T-helper 17 cell (primary cell): ENCODE measurements at regions not wholly inside any gene's neighbourhood (a gene's known extent, or its start where the extent isn't known, plus 50 kb on each side); places are given as distances from the start of the nearest gene placed in this dataset.

ENCODE experiments used
- ATAC-seq: fragments of 150-1000 bp; cut with Tn5 transposase; 2 replicates; pipeline ENCODE4 v1.10.0; 2021; ENCODE audit warnings: mild to moderate bottlenecking, moderate library complexity
- DNase-seq, 3 donors: peaks; one replicate each; pipeline versions ENCODE4 v3.0.0 to v3.0.0-alpha.2; 2020 to 2021
- H3K9me3 ChIP-seq: one replicate; pipeline ENCODE4 v1.7.0; 2013; ENCODE audit warnings: low read length, mild to moderate bottlenecking; ENCODE audit not compliant: control insufficient read depth, poor library complexity, severe bottlenecking
- H3K27ac Mint-ChIP-seq: one replicate; pipeline ENCODE4 v1.8.0; 2022; ENCODE audit warnings: mild to moderate bottlenecking, moderate library complexity, mixed read lengths
- H3K27me3 Mint-ChIP-seq: one replicate; pipeline ENCODE4 v1.8.0; 2022; ENCODE audit warnings: mixed read lengths
- H3K36me3 Mint-ChIP-seq: one replicate; pipeline ENCODE4 v1.8.0; 2022; ENCODE audit warnings: low read depth, mixed read lengths
- H3K4me1 Mint-ChIP-seq: one replicate; pipeline ENCODE4 v1.8.0; 2022; ENCODE audit warnings: mild to moderate bottlenecking, mixed read lengths
- H3K4me3 Mint-ChIP-seq: one replicate; pipeline ENCODE4 v1.8.0; 2022; ENCODE audit warnings: mild to moderate bottlenecking, moderate library complexity, mixed read lengths

DNA sequence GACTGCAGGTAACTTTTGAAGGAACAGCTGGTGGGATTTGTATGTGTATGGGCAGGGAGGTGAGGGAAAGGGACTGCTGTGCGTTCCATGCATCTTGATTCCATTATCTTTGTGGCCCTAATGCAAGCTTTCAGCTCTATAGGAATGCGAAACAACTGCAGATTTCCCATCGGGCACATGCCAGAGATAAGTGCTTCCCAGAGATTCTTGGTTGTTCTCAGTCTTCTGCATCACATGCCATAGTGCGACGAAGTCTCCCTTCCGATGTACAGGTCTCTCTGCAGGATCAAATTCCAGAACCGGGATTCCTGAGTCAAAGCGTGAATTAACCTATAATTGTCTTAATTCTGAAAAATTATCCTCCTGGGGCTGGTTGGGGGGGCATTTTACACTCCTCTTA lies 72.6 kb upstream of the NSMCE3 start:
- DNase-seq (no peak), ATAC-seq (no peak)
- no peaks in the 10 kb centered on the region for H3K36me3 Mint-ChIP-seq
- no peak overlapping the region for H3K4me3 Mint-ChIP-seq
- H3K27me3 Mint-ChIP-seq, result peaks cover 15% of the 10 kb centered on the region
- H3K27ac Mint-ChIP-seq, result no peak overlapping the region
- H3K9me3 ChIP-seq, result no peaks in the 10 kb centered on the region
- no peaks in the 10 kb centered on the region for H3K4me1 Mint-ChIP-seq

DNA sequence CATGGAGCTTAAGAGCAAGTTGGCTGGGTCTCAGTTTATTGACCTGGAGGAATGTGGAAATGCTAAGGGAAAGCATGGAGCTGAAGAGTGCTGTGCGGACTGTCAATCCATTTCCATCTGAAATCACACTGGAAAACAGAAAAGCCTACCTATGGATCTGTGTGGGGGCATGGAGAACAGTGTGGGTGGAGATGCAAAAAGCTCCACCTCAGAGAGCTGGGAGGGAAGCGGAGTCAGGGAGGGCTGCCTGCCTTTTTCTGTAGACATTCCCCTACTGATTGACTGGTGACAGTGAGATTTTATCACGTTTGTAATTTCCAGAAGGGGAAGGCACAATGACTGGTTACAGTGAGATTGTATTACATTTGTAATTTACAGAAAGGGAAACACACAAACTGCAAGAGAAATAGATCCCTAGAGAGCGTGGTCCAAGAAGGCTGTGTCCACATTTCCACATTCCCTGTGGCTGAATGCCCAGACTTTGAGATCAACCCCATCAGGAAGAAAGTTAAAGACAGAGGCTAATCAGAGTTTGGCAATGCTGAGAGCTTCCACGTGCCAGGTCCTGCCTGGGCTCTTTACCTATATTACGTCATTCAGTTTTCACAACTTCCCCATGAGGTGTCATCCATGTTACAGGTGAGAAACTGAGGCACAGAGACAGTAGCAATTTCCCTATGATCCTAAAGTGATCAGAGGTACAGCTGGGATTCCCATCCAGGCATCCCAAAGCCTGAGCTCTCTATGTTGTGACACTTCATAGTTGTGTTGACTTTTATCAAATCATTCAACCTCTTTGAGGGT lies 67.7 kb upstream of the NSMCE3 start:
- Mint-ChIP-seq H3K27me3 (peaks cover 16% of the 10 kb centered on the region), H3K4me1 (no peaks in the 10 kb centered on the region), H3K36me3 (no peaks in the 10 kb centered on the region), H3K27ac (no peak overlapping the region), H3K4me3 (no peak overlapping the region)
- ATAC-seq (no peak), DNase-seq (no peak)
- H3K9me3 ChIP-seq, result no peaks in the 10 kb centered on the region

DNA sequence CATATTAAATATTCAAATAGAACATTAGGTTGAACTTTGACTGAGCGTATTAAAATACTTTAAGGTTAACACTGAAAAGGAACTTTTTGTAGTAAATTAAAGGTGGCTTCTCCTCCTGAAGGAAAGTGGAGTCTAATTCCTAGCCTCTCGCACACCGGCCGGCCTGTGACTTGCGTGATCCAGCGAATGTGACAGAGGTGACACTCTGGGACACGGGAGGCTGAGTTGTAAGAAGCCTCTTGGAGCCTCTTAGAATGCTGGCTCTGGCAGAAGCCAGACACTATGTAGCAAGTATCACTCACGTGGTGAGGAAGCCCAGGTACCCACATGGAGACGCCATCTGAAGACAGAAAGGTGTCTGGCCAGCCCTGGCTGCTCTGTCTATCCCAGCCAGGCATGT lies 64.9 kb upstream of the NSMCE3 start:
- H3K9me3 ChIP-seq, result no peaks in the 10 kb centered on the region
- ATAC-seq, result no peak
- no peaks in the 10 kb centered on the region for H3K36me3 Mint-ChIP-seq
- H3K27me3 Mint-ChIP-seq, result peaks cover 34% of the 10 kb centered on the region
- H3K4me1 Mint-ChIP-seq, result no peaks in the 10 kb centered on the region
- H3K27ac Mint-ChIP-seq, result no peak overlapping the region
- H3K4me3 Mint-ChIP-seq, result no peak overlapping the region
- DNase-seq, result no peak

DNA sequence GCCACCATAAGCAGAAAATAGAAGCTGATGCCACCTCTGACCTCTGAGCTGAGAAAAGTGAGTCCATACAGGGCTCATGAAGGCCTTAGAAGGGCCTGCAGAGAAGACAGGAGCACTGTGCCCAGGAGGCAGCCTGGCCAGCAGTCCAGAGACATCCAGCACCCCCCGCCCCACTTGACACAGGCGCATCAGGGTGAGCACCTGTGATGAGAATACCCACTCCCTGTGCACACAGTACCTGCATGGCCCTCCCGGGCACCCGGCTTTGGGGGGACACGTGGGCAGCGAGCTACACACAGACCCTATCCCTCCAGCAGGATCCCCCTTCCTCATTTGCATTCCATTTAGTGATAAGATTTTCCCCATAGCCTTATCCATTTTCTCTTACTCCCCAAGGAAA lies 63.6 kb upstream of the NSMCE3 start:
- peaks cover 37% of the 10 kb centered on the region for H3K27me3 Mint-ChIP-seq
- DNase-seq (no peak), ATAC-seq (no peak)
- no peak overlapping the region for H3K4me3 Mint-ChIP-seq
- H3K9me3 ChIP-seq, result no peaks in the 10 kb centered on the region
- no peaks in the 10 kb centered on the region for H3K4me1 Mint-ChIP-seq
- no peak overlapping the region for H3K27ac Mint-ChIP-seq
- H3K36me3 Mint-ChIP-seq, result no peaks in the 10 kb centered on the region

DNA sequence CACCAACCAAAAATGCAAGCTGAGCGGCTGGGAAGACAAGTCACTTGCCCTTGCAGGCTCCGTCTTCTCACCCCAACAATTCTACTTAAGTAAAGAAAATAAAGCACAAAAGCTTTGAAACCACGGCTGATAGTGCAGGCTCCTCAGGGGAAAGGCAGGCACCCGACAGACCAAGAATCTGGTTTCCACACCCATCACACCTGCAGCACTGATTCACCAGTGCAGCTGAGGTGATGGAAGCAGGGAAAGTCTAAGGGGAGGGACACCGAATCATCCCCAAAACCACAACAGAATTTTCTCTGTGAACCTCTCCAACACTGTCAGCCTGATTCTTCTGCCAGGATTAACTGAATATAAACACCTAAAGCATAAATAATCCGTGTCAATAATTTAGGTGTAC lies 62.0 kb upstream of the NSMCE3 start:
- peaks cover 29% of the 10 kb centered on the region for H3K27me3 Mint-ChIP-seq
- H3K9me3 ChIP-seq, result no peaks in the 10 kb centered on the region
- H3K4me3 Mint-ChIP-seq, result no peak overlapping the region
- no peaks in the 10 kb centered on the region for H3K36me3 Mint-ChIP-seq
- no peak for ATAC-seq
- no peak overlapping the region for H3K27ac Mint-ChIP-seq
- no peak for DNase-seq
- no peaks in the 10 kb centered on the region for H3K4me1 Mint-ChIP-seq

DNA sequence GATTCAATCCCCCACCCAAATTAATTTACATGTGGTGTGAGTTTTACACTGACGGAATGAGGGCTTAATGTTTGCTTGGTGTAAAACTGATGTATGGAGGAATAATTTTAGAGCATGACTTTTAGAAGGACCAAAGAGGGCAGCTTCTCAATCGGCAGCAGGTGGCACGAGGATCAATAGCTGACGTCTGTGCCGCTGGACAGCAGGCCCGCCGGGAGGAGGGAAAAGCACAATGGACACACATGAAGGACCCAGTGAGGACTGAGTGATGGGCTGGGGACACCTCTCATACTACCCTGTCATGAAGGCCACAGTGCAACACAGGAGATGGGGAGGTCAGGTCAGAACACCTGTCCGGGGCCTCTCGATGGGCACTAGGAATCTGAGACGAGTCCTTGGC lies 61.4 kb upstream of the NSMCE3 start:
- Mint-ChIP-seq H3K4me3 (no peak overlapping the region), H3K27ac (no peak overlapping the region), H3K4me1 (no peaks in the 10 kb centered on the region), H3K36me3 (no peaks in the 10 kb centered on the region), H3K27me3 (peaks cover 26% of the 10 kb centered on the region)
- DNase-seq, result no peak
- no peak for ATAC-seq
- H3K9me3 ChIP-seq, result no peaks in the 10 kb centered on the region

DNA sequence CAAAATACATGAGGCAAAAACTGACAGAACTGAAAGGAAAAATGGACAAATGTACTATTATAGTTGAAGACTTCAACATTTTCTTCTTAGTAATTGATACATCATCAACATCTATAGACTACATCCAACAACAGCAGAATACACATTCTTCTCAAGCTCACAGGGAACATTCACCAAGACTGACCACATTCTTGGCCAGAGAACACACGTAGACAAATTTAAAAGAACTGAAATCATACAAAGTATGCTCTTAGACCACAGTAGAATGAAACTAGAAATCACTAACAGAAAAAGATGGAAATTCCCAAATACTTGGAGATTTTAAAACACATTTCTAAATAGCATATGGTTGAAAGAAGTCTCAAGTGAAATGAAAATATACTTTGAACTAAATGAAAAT lies 55.1 kb upstream of the NSMCE3 start:
- H3K9me3 ChIP-seq, result no peaks in the 10 kb centered on the region
- H3K27me3 Mint-ChIP-seq, result peaks cover 5% of the 10 kb centered on the region
- no peak overlapping the region for H3K4me3 Mint-ChIP-seq
- no peak overlapping the region for H3K27ac Mint-ChIP-seq
- H3K4me1 Mint-ChIP-seq, result no peaks in the 10 kb centered on the region
- DNase-seq, result no peak
- ATAC-seq, result no peak
- H3K36me3 Mint-ChIP-seq, result no peaks in the 10 kb centered on the region

DNA sequence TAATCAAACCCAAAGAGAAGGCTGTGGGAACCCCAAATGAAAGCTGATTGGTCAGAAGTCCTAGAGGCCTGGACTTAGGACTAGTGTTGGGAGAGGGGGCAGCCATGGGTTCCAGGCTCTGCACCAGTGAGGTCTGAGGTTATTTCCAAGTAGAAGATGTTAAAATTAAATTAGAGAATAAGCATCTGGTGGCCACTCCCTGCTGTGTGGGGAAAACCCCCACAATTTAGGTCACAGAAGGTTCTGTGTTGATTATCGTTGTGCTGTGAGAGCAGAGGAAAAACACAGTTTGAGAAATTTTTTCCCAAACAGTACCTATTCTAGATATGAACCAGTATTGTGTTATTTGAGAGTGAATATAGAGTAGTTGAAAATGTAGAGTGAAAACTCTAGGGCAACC lies 53.9 kb upstream of the NSMCE3 start:
- no peaks in the 10 kb centered on the region for H3K4me1 Mint-ChIP-seq
- no peak for ATAC-seq
- no peaks in the 10 kb centered on the region for H3K9me3 ChIP-seq
- H3K27me3 Mint-ChIP-seq, result no peaks in the 10 kb centered on the region
- no peak overlapping the region for H3K4me3 Mint-ChIP-seq
- no peaks in the 10 kb centered on the region for H3K36me3 Mint-ChIP-seq
- no peak for DNase-seq
- no peak overlapping the region for H3K27ac Mint-ChIP-seq

DNA sequence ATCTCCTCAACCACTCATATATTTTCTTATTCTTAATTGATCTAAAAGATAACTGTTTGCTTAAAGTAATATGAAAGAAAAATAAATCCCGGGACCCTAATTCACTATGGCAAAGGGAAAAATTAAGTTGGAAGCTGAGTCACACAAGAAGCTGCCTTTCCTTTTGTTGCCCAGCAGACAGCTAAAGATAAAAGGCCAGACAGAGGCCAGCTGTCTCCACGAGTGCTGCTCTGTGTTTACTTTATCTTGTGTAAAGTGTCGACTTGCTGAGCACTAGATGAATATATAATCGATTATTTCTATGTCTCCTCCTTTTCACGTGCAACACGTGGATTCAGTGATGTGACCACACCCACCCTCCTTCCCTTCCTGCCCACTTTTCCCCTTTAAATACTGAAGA lies 52.8 kb upstream of the NSMCE3 start:
- Mint-ChIP-seq H3K27ac (no peak overlapping the region), H3K27me3 (no peaks in the 10 kb centered on the region), H3K4me1 (no peaks in the 10 kb centered on the region), H3K4me3 (no peak overlapping the region), H3K36me3 (no peaks in the 10 kb centered on the region)
- DNase-seq, result no peak
- no peak for ATAC-seq
- no peaks in the 10 kb centered on the region for H3K9me3 ChIP-seq

DNA sequence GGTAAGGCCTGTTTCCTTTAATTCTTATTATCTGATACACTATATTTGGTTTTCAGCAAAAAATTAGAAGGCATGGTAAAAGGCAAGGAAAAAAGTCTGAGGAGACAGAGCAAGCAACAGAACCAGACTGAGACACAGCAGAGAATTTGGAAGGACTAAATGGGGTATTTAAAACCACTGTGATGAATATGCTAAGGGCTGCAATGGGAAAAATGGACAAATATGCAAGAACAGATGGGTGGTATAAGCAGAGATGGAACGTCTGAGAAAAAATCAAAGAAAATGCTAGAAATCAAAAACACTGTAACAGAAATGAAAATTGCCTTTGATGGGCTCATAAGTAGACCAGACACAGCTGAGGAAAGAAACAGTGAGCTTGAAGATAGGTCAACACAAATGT lies 50.8 kb upstream of the NSMCE3 start:
- ATAC-seq (no peak), DNase-seq (no peak)
- H3K36me3 Mint-ChIP-seq, result no peaks in the 10 kb centered on the region
- H3K4me3 Mint-ChIP-seq, result no peak overlapping the region
- H3K27ac Mint-ChIP-seq, result no peak overlapping the region
- peaks cover 10% of the 10 kb centered on the region for H3K27me3 Mint-ChIP-seq
- no peaks in the 10 kb centered on the region for H3K4me1 Mint-ChIP-seq
- no peaks in the 10 kb centered on the region for H3K9me3 ChIP-seq

DNA sequence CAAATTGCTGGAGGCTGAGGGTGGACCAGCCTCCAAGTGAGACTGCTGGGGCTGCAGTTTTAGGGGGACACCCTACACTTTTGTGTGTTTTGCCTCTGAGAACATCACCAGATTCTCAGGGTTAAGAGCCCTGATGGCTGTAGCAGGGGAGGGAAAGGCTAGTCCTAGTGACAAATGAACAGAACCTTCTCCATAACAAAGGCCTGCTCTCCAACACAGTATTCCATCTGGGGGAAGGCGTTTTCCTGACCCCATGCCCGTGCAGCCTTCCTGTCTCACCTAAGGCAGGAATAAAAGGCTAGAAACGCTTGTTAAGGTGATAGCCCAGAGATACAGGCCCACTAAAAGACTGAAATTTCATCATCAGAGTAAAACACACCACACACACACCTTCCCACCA lies 50.2 kb upstream of the NSMCE3 start:
- Mint-ChIP-seq H3K27me3 (peaks cover 12% of the 10 kb centered on the region), H3K4me1 (no peaks in the 10 kb centered on the region), H3K36me3 (no peaks in the 10 kb centered on the region), H3K4me3 (no peak overlapping the region), H3K27ac (no peak overlapping the region)
- ATAC-seq, result no peak
- H3K9me3 ChIP-seq, result no peaks in the 10 kb centered on the region
- no peak for DNase-seq
